Epithelial cell of prostate (primary cell): ENCODE measurements at regions not wholly inside any gene's neighbourhood (a gene's known extent, or its start where the extent isn't known, plus 50 kb on each side); places are given as distances from the start of the nearest gene placed in this dataset.
A peak's percentile ranks its signal among the peaks of the same experiment; 100 is the strongest.

Experiments
- DNase-seq: peaks from one replicate; pipeline ENCODE4 v3.0.0-alpha.2; 2011; ENCODE audit warnings: low read depth, low spot score
- H3K27ac ChIP-seq: fragments of 450-650 bp; 2 replicates; pipeline ENCODE4 v1.5.1; 2017; ENCODE audit warnings: mild to moderate bottlenecking

- DNase-seq: no peak
- H3K27ac ChIP-seq: peak overlapping the region; percentile 63
These were observed 293.1 kb upstream of the HSFY2 start for GRCh38 chrY:19066447-19067190.

GRCh38 chrY:19065119-19065518 lies 291.6 kb upstream of the HSFY2 start:
- H3K27ac ChIP-seq: peak overlapping the region; percentile 63
- DNase-seq: no peak

- H3K27ac ChIP-seq: peak overlapping the region; percentile 84
- DNase-seq: no peak
These were observed 286.2 kb upstream of the HSFY2 start for GRCh38 chrY:19059733-19060132.

GRCh38 chrY:19058831-19059370 lies 285.4 kb upstream of the HSFY2 start:
- H3K27ac ChIP-seq: peak overlapping the region; percentile 84

GRCh38 chrY:19056138-19056469 lies 282.6 kb upstream of the HSFY2 start:
- no peak for DNase-seq
- peak overlapping the region; percentile 73 for H3K27ac ChIP-seq

More at GRCh38 chrY:19058831-19059370, 285.4 kb upstream of the HSFY2 start:
- no peak for DNase-seq

- no peak for DNase-seq
- peak overlapping the region; percentile 73 for H3K27ac ChIP-seq
These were observed 281.9 kb upstream of the HSFY2 start for GRCh38 chrY:19055232-19056137.

- no peak for DNase-seq
- H3K27ac ChIP-seq: peak overlapping the region; percentile 56
These were observed 280.3 kb upstream of the HSFY2 start for GRCh38 chrY:19053806-19054205.

- DNase-seq: no peak
These were observed 277.5 kb upstream of the HSFY2 start for GRCh38 chrY:19051021-19051420.

GRCh38 chrY:19042984-19043442 lies 269.5 kb upstream of the HSFY2 start:
- DNase-seq: no peak
- H3K27ac ChIP-seq: no peak overlapping the region

More at GRCh38 chrY:19051021-19051420, 277.5 kb upstream of the HSFY2 start:
- peak overlapping the region; percentile 73 for H3K27ac ChIP-seq

- DNase-seq: no peak
These were observed 268.9 kb upstream of the HSFY2 start for GRCh38 chrY:19042306-19042958.

GRCh38 chrY:19026631-19027030 lies 253.1 kb upstream of the HSFY2 start:
- no peak overlapping the region for H3K27ac ChIP-seq
- DNase-seq: no peak

More at GRCh38 chrY:19042306-19042958, 268.9 kb upstream of the HSFY2 start:
- no peak overlapping the region for H3K27ac ChIP-seq

- H3K27ac ChIP-seq: no peak overlapping the region
- DNase-seq: no peak
These were observed 250.4 kb upstream of the HSFY2 start for GRCh38 chrY:19023934-19024333.

- H3K27ac ChIP-seq: no peak overlapping the region
- DNase-seq: no peak
These were observed 246.7 kb upstream of the HSFY2 start for GRCh38 chrY:19020193-19020592.

GRCh38 chrY:19016990-19017389 lies 243.5 kb upstream of the HSFY2 start:
- DNase-seq: no peak
- H3K27ac ChIP-seq: no peak overlapping the region

- peak; percentile 6 for DNase-seq
- no peak overlapping the region for H3K27ac ChIP-seq
These were observed 242.3 kb upstream of the HSFY2 start for GRCh38 chrY:19015854-19016253.

GRCh38 chrY:19015213-19015612 lies 241.7 kb upstream of the HSFY2 start:
- DNase-seq: no peak
- no peak overlapping the region for H3K27ac ChIP-seq

- H3K27ac ChIP-seq: no peak overlapping the region
- no peak for DNase-seq
These were observed 239.4 kb upstream of the HSFY2 start for GRCh38 chrY:19012985-19013384.

- no peak overlapping the region for H3K27ac ChIP-seq
- DNase-seq: no peak
These were observed 238.1 kb upstream of the HSFY2 start for GRCh38 chrY:19011605-19012090.

GRCh38 chrY:19006234-19006633 lies 232.7 kb upstream of the HSFY2 start:
- no peak for DNase-seq
- no peak overlapping the region for H3K27ac ChIP-seq

GRCh38 chrY:19005579-19005978 lies 232.0 kb upstream of the HSFY2 start:
- H3K27ac ChIP-seq: no peak overlapping the region
- DNase-seq: no peak
